GM18907 (cell line): ENCODE measurements at regions not wholly inside any gene's neighbourhood (a gene's known extent, or its start where the extent isn't known, plus 50 kb on each side); places are given as distances from the start of the nearest gene placed in this dataset.

Experiments
- ATAC-seq: cut with Tn5 transposase; IDR thresholded peaks from one replicate; pipeline ENCODE4 v1.9.1; 2021; ENCODE audit warnings: mild to moderate bottlenecking, moderate library complexity; ENCODE audit not compliant: unreplicated experiment

- ATAC-seq: no peak
These were observed 289.8 kb downstream of the GRIN2B start for GRCh38 chr12:13691598-13691997.

- no peak for ATAC-seq
These were observed 293.8 kb downstream of the GRIN2B start for GRCh38 chr12:13687633-13688032.

- ATAC-seq: no peak
These were observed 295.1 kb downstream of the GRIN2B start for GRCh38 chr12:13686260-13686659.

GRCh38 chr12:13680916-13681315, 300.5 kb downstream of the GRIN2B start:
- no peak for ATAC-seq

GRCh38 chr12:13676880-13677279, 304.5 kb downstream of the GRIN2B start:
- no peak for ATAC-seq

GRCh38 chr12:13670285-13670866, 311.0 kb downstream of the GRIN2B start:
- no peak for ATAC-seq

- ATAC-seq: no peak
These were observed 312.5 kb downstream of the GRIN2B start for GRCh38 chr12:13668880-13669279.

- no peak for ATAC-seq
These were observed 314.6 kb downstream of the GRIN2B start for GRCh38 chr12:13666806-13667205.

- peak; percentile 73 for ATAC-seq
These were observed 320.2 kb downstream of the GRIN2B start for GRCh38 chr12:13661005-13661887.

GRCh38 chr12:13654456-13654855, 326.9 kb downstream of the GRIN2B start:
- ATAC-seq: no peak

- no peak for ATAC-seq
These were observed 329.3 kb downstream of the GRIN2B start for GRCh38 chr12:13652105-13652504.

- no peak for ATAC-seq
These were observed 345.7 kb downstream of the GRIN2B start for GRCh38 chr12:13635709-13636108.

GRCh38 chr12:13631873-13632272, 349.5 kb downstream of the GRIN2B start:
- no peak for ATAC-seq

GRCh38 chr12:13630354-13630753, 351.0 kb downstream of the GRIN2B start:
- no peak for ATAC-seq

- ATAC-seq: no peak
These were observed 353.3 kb downstream of the GRIN2B start for GRCh38 chr12:13628067-13628466.

- ATAC-seq: no peak
These were observed 353.9 kb downstream of the GRIN2B start for GRCh38 chr12:13627536-13627935.

- ATAC-seq: no peak
These were observed 368.1 kb downstream of the GRIN2B start for GRCh38 chr12:13613297-13613696.

GRCh38 chr12:13609894-13610679, 371.3 kb downstream of the GRIN2B start:
- no peak for ATAC-seq

- ATAC-seq: no peak
These were observed 375.1 kb downstream of the GRIN2B start for GRCh38 chr12:13606290-13606689.

- ATAC-seq: no peak
These were observed 377.4 kb downstream of the GRIN2B start for GRCh38 chr12:13603953-13604352.

GRCh38 chr12:13602172-13602571, 379.2 kb downstream of the GRIN2B start:
- ATAC-seq: no peak

GRCh38 chr12:13599176-13599575, 382.2 kb downstream of the GRIN2B start:
- ATAC-seq: no peak
